ENCODE measurements at regions not wholly inside any gene's neighbourhood (a gene's known extent, or its start where the extent isn't known, plus 50 kb on each side); places are given as distances from the start of the nearest gene placed in this dataset.
A peak's percentile ranks its signal among the peaks of the same experiment; 100 is the strongest.

DNA sequence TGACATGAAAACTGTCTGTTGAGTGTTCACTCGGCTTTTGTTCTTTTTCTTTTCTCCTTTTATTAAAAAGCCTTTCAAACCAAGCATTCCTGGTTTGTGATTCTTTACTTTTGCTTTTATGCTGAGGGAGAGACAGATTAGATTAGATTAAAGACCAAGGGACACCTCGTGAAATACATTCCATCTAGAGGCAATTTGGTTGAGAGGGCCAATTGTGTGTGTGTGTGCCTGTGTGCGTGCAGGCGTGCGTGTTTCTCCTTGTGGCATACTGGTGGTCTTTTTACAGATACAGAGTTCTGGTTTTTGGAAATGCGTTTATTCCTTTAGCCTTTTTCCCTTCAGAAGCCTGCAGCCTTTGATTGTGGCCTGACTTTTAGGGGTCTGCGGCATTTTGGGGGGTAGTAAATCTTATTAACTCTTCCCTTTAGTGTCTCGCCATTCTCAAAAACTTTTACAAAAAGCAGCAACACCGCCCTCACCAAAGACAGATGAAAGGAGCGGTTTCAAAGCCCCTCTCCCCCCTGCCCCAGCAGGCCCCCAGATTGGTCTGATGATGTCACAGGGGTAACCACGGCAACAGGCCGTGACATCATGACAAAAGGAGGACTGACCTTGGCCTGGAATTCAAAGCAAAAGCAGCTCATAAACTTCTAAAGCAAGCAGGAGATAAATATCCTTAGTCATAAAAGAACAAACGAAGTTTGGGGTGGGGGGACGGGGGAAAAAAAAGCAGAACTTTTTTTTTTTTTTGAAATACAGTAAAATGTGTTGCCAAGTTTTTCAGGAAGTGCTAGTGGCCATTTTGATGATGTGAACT, 84.1 kb upstream of the TBX3 start:
- H3K27me3 Mint-ChIP-seq (ENCODE audit: low read depth, poor library complexity) = peaks cover 3% of the 10 kb centered on the region
- no peak overlapping the region for H3K4me3 Mint-ChIP-seq
- TF ChIP-seq, protein P1, sequence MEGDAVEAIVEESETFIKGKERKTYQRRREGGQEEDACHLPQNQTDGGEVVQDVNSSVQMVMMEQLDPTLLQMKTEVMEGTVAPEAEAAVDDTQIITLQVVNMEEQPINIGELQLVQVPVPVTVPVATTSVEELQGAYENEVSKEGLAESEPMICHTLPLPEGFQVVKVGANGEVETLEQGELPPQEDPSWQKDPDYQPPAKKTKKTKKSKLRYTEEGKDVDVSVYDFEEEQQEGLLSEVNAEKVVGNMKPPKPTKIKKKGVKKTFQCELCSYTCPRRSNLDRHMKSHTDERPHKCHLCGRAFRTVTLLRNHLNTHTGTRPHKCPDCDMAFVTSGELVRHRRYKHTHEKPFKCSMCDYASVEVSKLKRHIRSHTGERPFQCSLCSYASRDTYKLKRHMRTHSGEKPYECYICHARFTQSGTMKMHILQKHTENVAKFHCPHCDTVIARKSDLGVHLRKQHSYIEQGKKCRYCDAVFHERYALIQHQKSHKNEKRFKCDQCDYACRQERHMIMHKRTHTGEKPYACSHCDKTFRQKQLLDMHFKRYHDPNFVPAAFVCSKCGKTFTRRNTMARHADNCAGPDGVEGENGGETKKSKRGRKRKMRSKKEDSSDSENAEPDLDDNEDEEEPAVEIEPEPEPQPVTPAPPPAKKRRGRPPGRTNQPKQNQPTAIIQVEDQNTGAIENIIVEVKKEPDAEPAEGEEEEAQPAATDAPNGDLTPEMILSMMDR (IDR thresholded peaks at IDR 0.05) = no peak
- DNase-seq = peak; percentile 57
- peaks cover 3% of the 10 kb centered on the region for H3K9me3 Mint-ChIP-seq
- peaks cover 48% of the 10 kb centered on the region for H3K4me1 Mint-ChIP-seq
- H3K27ac Mint-ChIP-seq = peak overlapping the region; percentile 84
- no peaks in the 10 kb centered on the region for H3K36me3 Mint-ChIP-seq (ENCODE audit: low read depth)

DNA sequence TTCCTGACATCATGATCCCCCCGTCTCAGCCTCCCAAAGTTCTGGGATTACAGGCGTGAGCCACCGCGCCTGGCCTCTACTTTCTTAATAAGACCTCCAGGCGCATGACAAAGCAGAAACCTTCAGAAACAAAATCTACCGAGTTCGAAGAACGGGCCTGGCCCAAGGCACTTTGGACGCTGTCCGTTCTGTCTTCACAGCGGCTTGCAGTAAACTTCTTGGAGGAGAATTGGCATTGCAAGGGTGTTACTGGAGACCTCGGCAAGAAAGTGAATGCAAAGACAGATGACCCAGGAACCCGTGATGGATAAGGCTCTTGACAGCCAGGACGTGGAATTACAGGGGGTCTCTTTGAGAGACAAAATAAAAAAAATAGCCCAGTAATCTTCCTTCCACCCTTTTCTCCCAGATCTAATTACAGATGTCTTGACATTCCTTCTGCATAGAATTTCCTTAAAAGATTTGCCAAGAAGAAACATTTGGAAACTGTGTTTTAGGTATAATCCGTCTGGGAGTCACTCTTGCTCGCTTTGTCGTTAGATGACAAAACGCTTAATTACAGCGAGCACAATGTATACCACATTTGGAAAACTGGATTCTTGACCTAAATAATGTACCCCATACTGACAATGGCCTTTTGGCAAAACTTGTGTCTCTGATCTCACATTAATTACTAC, 83.2 kb upstream of the TBX3 start:
- peak overlapping the region; percentile 40 for H3K27ac Mint-ChIP-seq
- H3K4me3 Mint-ChIP-seq = peak overlapping the region; percentile 22
- H3K36me3 Mint-ChIP-seq (ENCODE audit: low read depth) = no peaks in the 10 kb centered on the region
- H3K4me1 Mint-ChIP-seq = peaks cover 57% of the 10 kb centered on the region
- H3K27me3 Mint-ChIP-seq (ENCODE audit: low read depth, poor library complexity) = no peaks in the 10 kb centered on the region
- no peak for DNase-seq
- TF ChIP-seq, protein P1 (IDR thresholded peaks at IDR 0.05) = no peak
- peaks cover 3% of the 10 kb centered on the region for H3K9me3 Mint-ChIP-seq

DNA sequence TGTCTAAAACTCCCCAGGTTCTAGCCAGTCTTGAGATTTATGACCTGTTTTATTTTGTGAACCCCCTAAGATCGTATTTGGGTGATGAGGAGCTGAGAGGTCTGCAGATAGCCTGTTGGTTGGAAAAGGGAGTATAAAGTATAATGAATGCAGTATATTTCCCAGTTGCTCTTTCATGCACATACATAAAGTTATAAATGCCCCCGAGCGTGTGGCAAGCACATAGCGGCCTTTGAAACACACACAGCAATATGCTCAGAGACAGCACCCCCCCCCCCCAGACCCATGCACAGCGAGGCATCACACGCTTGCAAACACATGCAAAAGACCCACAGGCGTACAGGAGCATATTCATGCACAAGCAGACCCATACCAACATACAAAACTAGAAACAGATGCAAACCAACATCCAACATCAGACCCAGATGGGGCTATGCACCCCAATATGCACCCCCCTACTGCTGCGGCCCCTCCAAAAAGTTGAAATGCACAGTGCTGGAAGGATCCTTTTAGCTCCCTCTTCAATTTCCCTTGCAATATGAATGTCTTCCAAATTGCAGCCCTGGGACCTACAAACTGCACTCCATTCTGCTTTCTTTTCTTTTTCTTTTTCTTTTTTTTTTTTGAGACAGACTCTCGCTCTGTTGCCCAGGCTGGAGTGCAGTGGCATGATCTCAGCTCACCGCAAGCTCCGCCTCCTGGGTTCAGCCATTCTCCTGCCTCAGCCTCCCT, 82.2 kb upstream of the TBX3 start:
- H3K9me3 Mint-ChIP-seq = peaks cover 3% of the 10 kb centered on the region
- peaks cover 2% of the 10 kb centered on the region for H3K27me3 Mint-ChIP-seq (ENCODE audit: low read depth, poor library complexity)
- TF ChIP-seq, protein P1 (IDR thresholded peaks at IDR 0.05) = no peak
- peak overlapping the region; percentile 8 for H3K27ac Mint-ChIP-seq
- H3K36me3 Mint-ChIP-seq (ENCODE audit: low read depth) = no peaks in the 10 kb centered on the region
- H3K4me3 Mint-ChIP-seq = no peak overlapping the region
- no peak for DNase-seq
- peaks cover 59% of the 10 kb centered on the region for H3K4me1 Mint-ChIP-seq

DNA sequence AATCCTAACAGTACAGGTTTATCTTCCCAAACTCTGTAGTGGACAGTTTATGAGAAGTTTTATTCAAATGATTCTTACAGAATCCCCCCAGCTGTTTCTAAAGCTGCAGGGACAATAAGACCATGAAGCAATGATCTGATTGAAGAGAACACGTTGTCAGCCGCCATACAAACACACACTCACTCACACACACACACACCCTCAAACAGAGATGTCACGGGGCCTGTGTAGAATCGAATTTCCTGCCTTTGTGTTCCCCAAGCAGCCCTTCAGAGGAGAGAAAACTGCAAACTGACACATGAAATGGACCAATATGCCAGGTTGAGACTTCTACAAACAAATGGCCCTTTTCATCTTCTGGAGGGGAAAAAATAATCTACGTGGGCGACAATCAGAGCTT, 80.5 kb upstream of the TBX3 start:
- H3K27ac Mint-ChIP-seq = peak overlapping the region; percentile 47
- TF ChIP-seq, protein P1 (IDR thresholded peaks at IDR 0.05) = no peak
- DNase-seq = no peak
- H3K4me1 Mint-ChIP-seq = peaks cover 59% of the 10 kb centered on the region
- H3K27me3 Mint-ChIP-seq (ENCODE audit: low read depth, poor library complexity) = peaks cover 4% of the 10 kb centered on the region
- no peaks in the 10 kb centered on the region for H3K36me3 Mint-ChIP-seq (ENCODE audit: low read depth)
- no peak overlapping the region for H3K4me3 Mint-ChIP-seq
- no peaks in the 10 kb centered on the region for H3K9me3 Mint-ChIP-seq

DNA sequence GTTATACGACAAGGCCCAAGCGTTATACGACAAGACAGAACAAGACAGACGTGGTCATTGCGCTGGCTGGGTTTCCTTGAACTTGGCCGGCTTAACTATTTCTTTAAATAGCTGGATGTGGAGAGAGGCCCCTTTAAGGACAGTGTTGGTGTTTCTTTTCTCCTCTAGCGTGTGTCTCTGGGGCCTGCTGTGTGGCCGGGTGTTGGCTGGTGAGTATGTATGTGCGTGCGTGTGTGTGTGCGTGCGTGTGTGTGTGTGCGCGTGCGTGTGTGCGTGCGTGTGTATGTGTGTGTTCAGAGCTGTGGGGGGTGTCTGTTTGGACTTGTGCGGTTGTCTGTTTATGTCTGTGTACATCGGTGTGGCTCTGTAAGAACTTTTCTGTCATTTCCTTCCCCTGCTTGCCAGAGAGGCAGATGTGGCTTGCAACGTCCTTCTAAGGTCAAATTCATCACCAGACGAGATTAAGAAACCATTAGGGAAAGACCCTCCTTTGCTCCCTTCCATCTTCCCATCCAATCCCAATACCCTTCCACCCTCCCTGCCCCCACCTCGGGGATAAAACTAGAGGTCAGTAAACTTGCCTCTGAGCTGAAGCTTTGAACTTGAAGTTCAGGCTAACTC, 78.6 kb upstream of the TBX3 start:
- peak overlapping the region; percentile 7 for H3K27ac Mint-ChIP-seq
- no peaks in the 10 kb centered on the region for H3K9me3 Mint-ChIP-seq

More for the DNA sequence above, 78.6 kb upstream of the TBX3 start:
- no peaks in the 10 kb centered on the region for H3K36me3 Mint-ChIP-seq (ENCODE audit: low read depth)
- DNase-seq = no peak
- TF ChIP-seq, protein P1 (IDR thresholded peaks at IDR 0.05) = no peak
- H3K4me3 Mint-ChIP-seq = no peak overlapping the region
- peaks cover 8% of the 10 kb centered on the region for H3K27me3 Mint-ChIP-seq (ENCODE audit: low read depth, poor library complexity)
- H3K4me1 Mint-ChIP-seq = peaks cover 64% of the 10 kb centered on the region

Measured in nephron progenitor cell (in vitro differentiated cells).